K562 (cell line): ENCODE measurements at regions not wholly inside any gene's neighbourhood (a gene's known extent, or its start where the extent isn't known, plus 50 kb on each side); places are given as distances from the start of the nearest gene placed in this dataset.

ENCODE experiments used
- ATAC-seq: fragments of 200-7000 bp; cut with Tn5 transposase; 3 replicates; pipeline ENCODE4 v1.9.1; 2020; ENCODE audit warnings: moderate library complexity
- BruUV-seq: library from RNA; stranded (reverse); fragments of 400-500 nt; replicated peaks from 2 replicates; lab custom pipeline; 2021; lab: Mats Ljungman, UMichigan
- CTCF ChIA-PET: fragments of 300-600 bp; formaldehyde crosslinking; extraction: SDS; loops from one replicate; lab custom pipeline; 2021; ENCODE audit warnings: low intra/inter-chr PET ratio; lab: Yijun Ruan, JAX
- POLR2A ChIA-PET: fragments of 300-600, 350-650 bp; sonication (Branson Sonifier 250); formaldehyde crosslinking; extraction: SDS; loops from one replicate; lab custom pipeline; 2021; ENCODE audit warnings: antibody characterized with exemption, inconsistent platforms; lab: Yijun Ruan, JAX
- DNase-seq, 4 experiments: peaks; one replicate each; pipeline versions ENCODE4 v3.0.0 to v3.0.0-alpha.2; 2011 to 2018; ENCODE audit warnings: low spot score in 3 of 4, mixed read lengths in 3 of 4; ENCODE audit errors: extremely low read depth in 1 of 4
- FAIRE-seq: peaks from 2 replicates; lab custom pipeline; 2011; peaks lifted over from hg19 to GRCh38; lab: Jason Lieb, UNC
- H2AFZ ChIP-seq: 2 replicates; pipeline ENCODE4 v1.6.0; 2011; ENCODE audit warnings: low read depth, low read length, control low read depth, inconsistent platforms
- H3K27ac ChIP-seq: fragments of 200-600 bp; 3 replicates; pipeline ENCODE4 v1.8.0; 2011; ENCODE audit warnings: low read depth, mild to moderate bottlenecking, control low read depth, inconsistent platforms, low read length, moderate library complexity, mixed read lengths; ENCODE audit errors: extremely low read depth
- H3K27me3 ChIP-seq, 2 experiments: fragments of 300-600 bp in 1 of 2; 2 replicates in 1 of 2; 3 replicates in 1 of 2; pipeline versions ENCODE4 v1.6.0 to v1.8.0; 2011; ENCODE audit warnings: inconsistent platforms in 2 of 2, low read length in 2 of 2, mild to moderate bottlenecking in 1 of 2, mixed read lengths in 1 of 2, moderate library complexity in 1 of 2; ENCODE audit not compliant: control insufficient read depth in 2 of 2, insufficient read depth in 2 of 2
- H3K36me3 ChIP-seq: fragments of 300-600 bp; 3 replicates; pipeline ENCODE4 v1.8.0; 2011; ENCODE audit warnings: mild to moderate bottlenecking, low read length, inconsistent platforms; ENCODE audit not compliant: control insufficient read depth, insufficient read depth
- H3K4me1 ChIP-seq, 2 experiments: fragments of 200-600 bp in 1 of 2; replicated peaks in 1 of 2; 2 replicates in 1 of 2; 3 replicates in 1 of 2; pipeline versions ENCODE4 v1.5.1 to v1.8.0; 2011; ENCODE audit warnings: inconsistent platforms in 2 of 2, low read length in 2 of 2, mild to moderate bottlenecking in 1 of 2, mixed read lengths in 1 of 2, moderate library complexity in 1 of 2; ENCODE audit not compliant: control insufficient read depth in 2 of 2, insufficient read depth in 2 of 2
- H3K4me2 ChIP-seq: 2 replicates; pipeline ENCODE4 v1.6.1; 2011; ENCODE audit warnings: low read length, control low read depth, inconsistent platforms, mixed read lengths; ENCODE audit not compliant: insufficient read depth
- H3K4me3 ChIP-seq: fragments of 200-600 bp; sonication (generic), shearing (Covaris generic); 2 replicates; pipeline ENCODE4 v1.5.1; 2016; ENCODE audit warnings: control low read depth, inconsistent platforms
- H3K79me2 ChIP-seq: fragments of 200-600 bp; 3 replicates; pipeline ENCODE4 v1.8.0; 2011; ENCODE audit warnings: low read length, inconsistent platforms; ENCODE audit not compliant: control insufficient read depth, insufficient read depth
- H3K9ac ChIP-seq, 2 experiments: 2 replicates each; pipeline versions ENCODE4 v1.6.0 to v1.6.1; 2011; ENCODE audit warnings: low read depth in 2 of 2, low read length in 2 of 2, control low read depth in 1 of 2, inconsistent platforms in 1 of 2, mild to moderate bottlenecking in 1 of 2, mixed read lengths in 1 of 2; ENCODE audit not compliant: insufficient read depth in 1 of 2
- H3K9me1 ChIP-seq: one replicate; pipeline ENCODE4 v1.6.0; 2011; ENCODE audit warnings: inconsistent platforms, mild to moderate bottlenecking, low read length, moderate library complexity; ENCODE audit not compliant: control insufficient read depth, insufficient read depth
- H3K9me3 ChIP-seq: replicated peaks from 2 replicates; pipeline ENCODE4 v1.5.1; 2011; ENCODE audit warnings: low read depth, low read length, inconsistent platforms; ENCODE audit not compliant: control insufficient read depth, insufficient read depth
- H4K20me1 ChIP-seq: replicated peaks from 2 replicates; pipeline ENCODE4 v1.6.1; 2011; ENCODE audit warnings: low read length, inconsistent platforms, mixed read lengths; ENCODE audit not compliant: control insufficient read depth, insufficient read depth
- DLX4 ChIP-seq: fragments of 250-450 bp; sonication (Bioruptor Pico); IDR thresholded peaks from 2 replicates; pipeline ENCODE4 v1.6.1; 2021; ENCODE audit warnings: mild to moderate bottlenecking
- E2F3 ChIP-seq: fragments of 250-450 bp; sonication (Bioruptor Pico); IDR thresholded peaks from 2 replicates; pipeline ENCODE4 v1.4.0; 2020; ENCODE audit warnings: mild to moderate bottlenecking
- HEY1 ChIP-seq: fragments of 250-450 bp; sonication (Bioruptor Pico); IDR thresholded peaks from 2 replicates; pipeline ENCODE4 v1.5.0; 2020; ENCODE audit warnings: mild to moderate bottlenecking, moderate library complexity, borderline replicate concordance
- KDM4B ChIP-seq, 2 experiments: fragments of 450-650 bp in 1 of 2; sonication (generic) in 1 of 2; IDR thresholded peaks; 2 replicates each; pipeline ENCODE4 v1.6.1; 2016 to 2017; ENCODE audit warnings: borderline replicate concordance in 2 of 2, antibody characterized with exemption in 1 of 2, low read depth in 1 of 2, mild to moderate bottlenecking in 1 of 2
- MNT ChIP-seq, 2 experiments: fragments of 450-650 bp; conservative IDR thresholded peaks; 2 replicates each; pipeline ENCODE4 v1.6.1; 2017; ENCODE audit warnings: mild to moderate bottlenecking in 2 of 2, moderate library complexity in 2 of 2
- MTA1 ChIP-seq: fragments of 450-650 bp; IDR thresholded peaks from 2 replicates; pipeline ENCODE4 v1.6.1; 2017; ENCODE audit warnings: borderline replicate concordance
- NFRKB ChIP-seq: fragments of 450-650 bp; IDR thresholded peaks from 2 replicates; pipeline ENCODE4 v1.6.1; 2016; ENCODE audit warnings: low read depth
- NR0B1 ChIP-seq: fragments of 450-650 bp; IDR thresholded peaks from one replicate; pipeline ENCODE4 v1.6.1; 2018; ENCODE audit warnings: mild to moderate bottlenecking, moderate library complexity; ENCODE audit not compliant: partially characterized antibody
- PKNOX1 ChIP-seq: fragments of 450-650 bp; IDR thresholded peaks from 2 replicates; pipeline ENCODE4 v1.6.1; 2016
- RUNX1 ChIP-seq: sonication (generic); IDR thresholded peaks from 2 replicates; pipeline ENCODE4 v1.6.1; 2016; ENCODE audit warnings: antibody characterized with exemption, low read depth
- SIN3B ChIP-seq: fragments of 450-650 bp; IDR thresholded peaks from 2 replicates; pipeline ENCODE4 v1.6.1; 2017; ENCODE audit warnings: low read depth, mild to moderate bottlenecking, moderate library complexity
- ZBTB34 ChIP-seq: fragments of 250-450 bp; sonication (Bioruptor Pico); IDR thresholded peaks from 2 replicates; pipeline ENCODE4 v1.8.0; 2021; ENCODE audit warnings: mild to moderate bottlenecking, moderate library complexity
- ZHX1 ChIP-seq: fragments of 150-350 bp; conservative IDR thresholded peaks from 2 replicates; pipeline ENCODE4 v1.6.1; 2014; ENCODE audit warnings: low read length
- WGBS: fragments of 100-300 bp; shearing (Covaris generic); methylation state at CpG from one replicate; pipeline ENCODE4 v1.1.6; 2016; ENCODE audit warnings: low coverage, mixed read lengths; ENCODE audit not compliant: insufficient coverage; ENCODE audit errors: missing lambda C conversion rate; 5-methylcytosine and 5-hydroxymethylcytosine counted together
- in situ Hi-C: fragments of 300-500 bp; cut with MboI; formaldehyde crosslinking; loops from 4 replicates; pipeline ENCODE4 v1.15.0; 2018; ENCODE audit warnings: inconsistent platforms, mixed read lengths
- intact Hi-C: fragments of 100-400 bp; cut with micrococcal nuclease; formaldehyde crosslinking; loops from 2 replicates; pipeline ENCODE4 v1.14.2; 2022

- H3K4me1 ChIP-seq, result no peaks in the 10 kb centered on the region
- H3K9me3 ChIP-seq, result no peaks in the 10 kb centered on the region
- no peak overlapping the region for H2AFZ ChIP-seq
- H3K9ac ChIP-seq, result no peak overlapping the region
- no peaks in the 10 kb centered on the region for H3K36me3 ChIP-seq
- ChIA-PET POLR2A (interaction anchor here (0.5 to 1.2 kb wide), 2 partner anchors 14 to 141 kb away, joined by 3 read pairs; no protein-coding TSS in a partner anchor), CTCF (no interaction called here)
- H3K9me1 ChIP-seq, result no peaks in the 10 kb centered on the region
- H3K4me3 ChIP-seq, result no peak overlapping the region
- H3K79me2 ChIP-seq, result no peaks in the 10 kb centered on the region
- 0% methylated on average over 2 of the region's 2 CpGs for WGBS
- no peaks in the 10 kb centered on the region for H4K20me1 ChIP-seq
- no peaks in the 10 kb centered on the region for H3K27me3 ChIP-seq
- DNase-seq, result no peak
- no peak for ATAC-seq
- intact Hi-C loops, result no loop called here
- FAIRE-seq, result no peak
- H3K4me2 ChIP-seq, result no peak overlapping the region
- in situ Hi-C loops, result no loop called here
- no TSS peak for BruUV-seq
- no peak overlapping the region for H3K27ac ChIP-seq
- TF ChIP-seq MTA1, result no peak
- TF ChIP-seq ZBTB34 (CRISPR knock-in tag), result no peak
- TF ChIP-seq RUNX1, result no peak
- TF ChIP-seq E2F3 (CRISPR knock-in tag), result no peak
- TF ChIP-seq DLX4 (CRISPR knock-in tag), result no peak
- no peak for TF ChIP-seq SIN3B
- TF ChIP-seq HEY1 (CRISPR knock-in tag), result no peak
- TF ChIP-seq ZHX1, result no peak
- TF ChIP-seq NFRKB, result no peak
- no peak for TF ChIP-seq MNT (conservative IDR thresholded peaks at IDR 0.05)
- TF ChIP-seq NR0B1, result no peak
- no peak for TF ChIP-seq PKNOX1
- TF ChIP-seq KDM4B (IDR thresholded peaks at IDR 0.05; ENCODE audit: borderline replicate concordance in 2 of 2, low read depth in 1 of 2), result no peak
Measured at GRCh38 chr4:67292636-67293035, 252.7 kb downstream of the CENPC start.
